ENCODE measurements at regions not wholly inside any gene's neighbourhood (a gene's known extent, or its start where the extent isn't known, plus 50 kb on each side); places are given as distances from the start of the nearest gene placed in this dataset.

GRCh38 chr9:12056874-12057273, 636.3 kb upstream of the TYRP1 start:
- ChIA-PET POLR2A (ENCODE audit: unreplicated experiment) (no interaction called here), CTCF (no interaction called here)
- intact Hi-C loops (cut with micrococcal nuclease; ENCODE audit: unreplicated experiment), result no loop called here
- TF ChIP-seq EZH2 (IDR thresholded peaks at IDR 0.05; ENCODE audit: low read depth), result no peak
- TF ChIP-seq, protein P1, sequence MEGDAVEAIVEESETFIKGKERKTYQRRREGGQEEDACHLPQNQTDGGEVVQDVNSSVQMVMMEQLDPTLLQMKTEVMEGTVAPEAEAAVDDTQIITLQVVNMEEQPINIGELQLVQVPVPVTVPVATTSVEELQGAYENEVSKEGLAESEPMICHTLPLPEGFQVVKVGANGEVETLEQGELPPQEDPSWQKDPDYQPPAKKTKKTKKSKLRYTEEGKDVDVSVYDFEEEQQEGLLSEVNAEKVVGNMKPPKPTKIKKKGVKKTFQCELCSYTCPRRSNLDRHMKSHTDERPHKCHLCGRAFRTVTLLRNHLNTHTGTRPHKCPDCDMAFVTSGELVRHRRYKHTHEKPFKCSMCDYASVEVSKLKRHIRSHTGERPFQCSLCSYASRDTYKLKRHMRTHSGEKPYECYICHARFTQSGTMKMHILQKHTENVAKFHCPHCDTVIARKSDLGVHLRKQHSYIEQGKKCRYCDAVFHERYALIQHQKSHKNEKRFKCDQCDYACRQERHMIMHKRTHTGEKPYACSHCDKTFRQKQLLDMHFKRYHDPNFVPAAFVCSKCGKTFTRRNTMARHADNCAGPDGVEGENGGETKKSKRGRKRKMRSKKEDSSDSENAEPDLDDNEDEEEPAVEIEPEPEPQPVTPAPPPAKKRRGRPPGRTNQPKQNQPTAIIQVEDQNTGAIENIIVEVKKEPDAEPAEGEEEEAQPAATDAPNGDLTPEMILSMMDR (conservative IDR thresholded peaks at IDR 0.05), result no peak
- DNase-seq, result no peak
- Histone ChIP-seq H3K79me2 (ENCODE audit: low read depth) (no peaks in the 10 kb centered on the region), H3F3A (ENCODE audit: insufficient read depth, low read depth) (no peaks in the 10 kb centered on the region), H3K9me3 (ENCODE audit: insufficient read depth, low read depth) (no peaks in the 10 kb centered on the region), H3K4me2 (no peak overlapping the region), H2AFZ (no peak overlapping the region), H3K4me1 (replicated peaks; ENCODE audit: insufficient read depth) (no peaks in the 10 kb centered on the region), H3K36me3 (ENCODE audit: low read depth) (no peaks in the 10 kb centered on the region), H3K27me3 (ENCODE audit: insufficient read depth, low read depth) (no peaks in the 10 kb centered on the region), H3K4me3 (no peak overlapping the region), H3K27ac (no peak overlapping the region), H3K9me2 (ENCODE audit: insufficient read depth) (no peaks in the 10 kb centered on the region), H4K20me1 (ENCODE audit: insufficient read depth) (no peaks in the 10 kb centered on the region)
- no TSS peak for BruUV-seq (replicated peaks)

DNA sequence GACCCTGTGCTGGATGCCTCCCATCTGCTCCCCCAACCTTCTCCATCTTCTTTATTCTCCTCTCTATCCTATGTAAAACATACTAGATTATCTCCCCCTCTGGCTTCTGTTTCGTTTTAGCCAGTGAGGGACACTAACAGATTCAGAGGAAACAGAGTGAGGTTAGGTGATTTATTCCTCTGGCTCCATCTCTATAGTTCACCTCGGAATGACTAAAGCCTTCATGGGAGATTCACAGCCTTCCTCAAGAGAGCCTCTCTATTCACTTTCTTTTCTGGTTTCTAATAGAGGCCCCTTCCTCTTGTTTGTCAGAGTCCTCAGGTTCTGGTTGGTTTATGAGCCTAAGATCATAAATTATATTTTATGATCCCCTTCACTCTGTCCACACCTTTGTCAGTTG, 633.1 kb upstream of the TYRP1 start:
- ChIA-PET CTCF (no interaction called here), POLR2A (ENCODE audit: unreplicated experiment) (no interaction called here)
- no peak overlapping the region for H3K4me3 ChIP-seq
- no peak overlapping the region for H3K4me2 ChIP-seq
- no peaks in the 10 kb centered on the region for H3K27me3 ChIP-seq (ENCODE audit: insufficient read depth, low read depth)
- H3K9me2 ChIP-seq (ENCODE audit: insufficient read depth), result no peaks in the 10 kb centered on the region
- no peaks in the 10 kb centered on the region for H3K79me2 ChIP-seq (ENCODE audit: low read depth)
- no peaks in the 10 kb centered on the region for H4K20me1 ChIP-seq (ENCODE audit: insufficient read depth)
- no peak overlapping the region for H3K27ac ChIP-seq
- no peak overlapping the region for H2AFZ ChIP-seq
- H3K4me1 ChIP-seq (replicated peaks; ENCODE audit: insufficient read depth), result no peaks in the 10 kb centered on the region
- no TSS peak for BruUV-seq (replicated peaks)
- H3F3A ChIP-seq (ENCODE audit: insufficient read depth, low read depth), result no peaks in the 10 kb centered on the region
- intact Hi-C loops (cut with micrococcal nuclease; ENCODE audit: unreplicated experiment), result no loop called here
- no peak for TF ChIP-seq EZH2 (IDR thresholded peaks at IDR 0.05; ENCODE audit: low read depth)
- TF ChIP-seq, protein P1 (conservative IDR thresholded peaks at IDR 0.05), result no peak
- DNase-seq, result no peak
- H3K36me3 ChIP-seq (ENCODE audit: low read depth), result no peaks in the 10 kb centered on the region
- H3K9me3 ChIP-seq (ENCODE audit: insufficient read depth, low read depth), result no peaks in the 10 kb centered on the region

GRCh38 chr9:12060811-12061210, 632.4 kb upstream of the TYRP1 start:
- no peaks in the 10 kb centered on the region for H4K20me1 ChIP-seq (ENCODE audit: insufficient read depth)

More at GRCh38 chr9:12060811-12061210, 632.4 kb upstream of the TYRP1 start:
- Histone ChIP-seq H3K27me3 (ENCODE audit: insufficient read depth, low read depth) (no peaks in the 10 kb centered on the region), H2AFZ (no peak overlapping the region), H3K9me3 (ENCODE audit: insufficient read depth, low read depth) (no peaks in the 10 kb centered on the region), H3K9me2 (ENCODE audit: insufficient read depth) (no peaks in the 10 kb centered on the region), H3F3A (ENCODE audit: insufficient read depth, low read depth) (no peaks in the 10 kb centered on the region), H3K36me3 (ENCODE audit: low read depth) (no peaks in the 10 kb centered on the region), H3K27ac (no peak overlapping the region), H3K4me3 (no peak overlapping the region), H3K4me2 (no peak overlapping the region), H3K79me2 (ENCODE audit: low read depth) (no peaks in the 10 kb centered on the region), H3K4me1 (replicated peaks; ENCODE audit: insufficient read depth) (no peaks in the 10 kb centered on the region)
- no peak for TF ChIP-seq EZH2 (IDR thresholded peaks at IDR 0.05; ENCODE audit: low read depth)
- TF ChIP-seq, protein P1 (conservative IDR thresholded peaks at IDR 0.05), result no peak
- CTCF ChIA-PET, result no interaction called here
- DNase-seq, result no peak
- intact Hi-C loops (cut with micrococcal nuclease; ENCODE audit: unreplicated experiment), result no loop called here
- POLR2A ChIA-PET (ENCODE audit: unreplicated experiment), result no interaction called here
- BruUV-seq (replicated peaks), result no TSS peak

Measured in PC-9 (cell line).